Skeletal muscle tissue (tissue), 3 donors: ENCODE measurements at regions not wholly inside any gene's neighbourhood (a gene's known extent, or its start where the extent isn't known, plus 50 kb on each side); places are given as distances from the start of the nearest gene placed in this dataset.

Experiments used
- H3K27ac ChIP-seq: one replicate; pipeline ENCODE4 v1.7.0; 2013; ENCODE audit warnings: mild to moderate bottlenecking, low read depth, low read length, inconsistent platforms
- H3K27me3 ChIP-seq, 3 donors: one replicate each; pipeline ENCODE4 v1.7.0; 2013; ENCODE audit warnings: low read length in 3 of 3; ENCODE audit not compliant: control insufficient read depth in 3 of 3, insufficient read depth in 3 of 3
- H3K36me3 ChIP-seq, 3 donors: one replicate each; pipeline ENCODE4 v1.7.0; 2013; ENCODE audit warnings: low read length in 3 of 3; ENCODE audit not compliant: control insufficient read depth in 3 of 3, insufficient read depth in 3 of 3
- H3K4me1 ChIP-seq, 3 donors: one replicate each; pipeline ENCODE4 v1.7.0; 2013; ENCODE audit warnings: low read length in 3 of 3, mild to moderate bottlenecking in 3 of 3; ENCODE audit not compliant: control insufficient read depth in 3 of 3, insufficient read depth in 3 of 3
- H3K4me3 ChIP-seq, 3 donors: one replicate each; pipeline ENCODE4 v1.7.0; 2013; ENCODE audit warnings: low read length in 3 of 3
- H3K9ac ChIP-seq, 3 donors: one replicate each; pipeline ENCODE4 v1.7.0; 2013; ENCODE audit warnings: low read length in 3 of 3, mild to moderate bottlenecking in 3 of 3, moderate library complexity in 2 of 3, low read depth in 1 of 3
- H3K9me3 ChIP-seq, 3 donors: one replicate each; pipeline ENCODE4 v1.7.0; 2013; ENCODE audit warnings: low read length in 3 of 3; ENCODE audit not compliant: control insufficient read depth in 3 of 3
- donor health status: Osteomylitis.

GRCh38 chr6:11294228-11294627 lies 61.8 kb upstream of the NEDD9 start:
- Histone ChIP-seq H3K4me1 (no peaks in the 10 kb centered on the region), H3K9ac (no peak overlapping the region)

GRCh38 chr6:11292594-11293236 lies 60.2 kb upstream of the NEDD9 start:
- no peaks in the 10 kb centered on the region for H3K9me3 ChIP-seq
- H3K4me1 ChIP-seq, result no peaks in the 10 kb centered on the region
- no peak overlapping the region for H3K9ac ChIP-seq
- no peak overlapping the region for H3K4me3 ChIP-seq
- no peaks in the 10 kb centered on the region for H3K27me3 ChIP-seq
- H3K36me3 ChIP-seq, result no peaks in the 10 kb centered on the region
- no peak overlapping the region for H3K27ac ChIP-seq

More at GRCh38 chr6:11294228-11294627, 61.8 kb upstream of the NEDD9 start:
- Histone ChIP-seq H3K9me3 (no peaks in the 10 kb centered on the region), H3K4me3 (no peak overlapping the region), H3K27ac (no peak overlapping the region), H3K36me3 (no peaks in the 10 kb centered on the region), H3K27me3 (no peaks in the 10 kb centered on the region)

- H3K9me3 ChIP-seq, result no peaks in the 10 kb centered on the region
- no peak overlapping the region for H3K9ac ChIP-seq
- H3K36me3 ChIP-seq, result no peaks in the 10 kb centered on the region
- H3K4me1 ChIP-seq, result no peaks in the 10 kb centered on the region
- H3K27me3 ChIP-seq, result no peaks in the 10 kb centered on the region
- H3K4me3 ChIP-seq, result no peak overlapping the region
- H3K27ac ChIP-seq, result no peak overlapping the region
Measured at GRCh38 chr6:11292091-11292490, 59.6 kb upstream of the NEDD9 start.

- Histone ChIP-seq H3K9ac (no peak overlapping the region), H3K27ac (no peak overlapping the region), H3K4me3 (no peak overlapping the region), H3K27me3 (no peaks in the 10 kb centered on the region), H3K9me3 (no peaks in the 10 kb centered on the region), H3K36me3 (no peaks in the 10 kb centered on the region), H3K4me1 (no peaks in the 10 kb centered on the region)
Measured at GRCh38 chr6:11291582-11291981, 59.1 kb upstream of the NEDD9 start.

GRCh38 chr6:11290027-11290426 lies 57.6 kb upstream of the NEDD9 start:
- Histone ChIP-seq H3K27ac (no peak overlapping the region), H3K4me3 (no peak overlapping the region), H3K36me3 (no peaks in the 10 kb centered on the region), H3K9ac (no peak overlapping the region), H3K27me3 (no peaks in the 10 kb centered on the region), H3K4me1 (no peaks in the 10 kb centered on the region), H3K9me3 (no peaks in the 10 kb centered on the region)

GRCh38 chr6:11288065-11288464 lies 55.6 kb upstream of the NEDD9 start:
- Histone ChIP-seq H3K9me3 (no peaks in the 10 kb centered on the region), H3K4me1 (no peaks in the 10 kb centered on the region), H3K36me3 (no peaks in the 10 kb centered on the region), H3K4me3 (no peak overlapping the region), H3K9ac (no peak overlapping the region), H3K27me3 (no peaks in the 10 kb centered on the region), H3K27ac (no peak overlapping the region)

GRCh38 chr6:11284996-11285395 lies 52.5 kb upstream of the NEDD9 start:
- no peaks in the 10 kb centered on the region for H3K36me3 ChIP-seq
- no peaks in the 10 kb centered on the region for H3K4me1 ChIP-seq
- H3K27me3 ChIP-seq, result no peaks in the 10 kb centered on the region
- no peak overlapping the region for H3K4me3 ChIP-seq
- H3K9me3 ChIP-seq, result no peaks in the 10 kb centered on the region
- H3K9ac ChIP-seq, result no peak overlapping the region
- H3K27ac ChIP-seq, result no peak overlapping the region

GRCh38 chr6:11283629-11284028 lies 51.2 kb upstream of the NEDD9 start:
- Histone ChIP-seq H3K36me3 (no peaks in the 10 kb centered on the region), H3K9me3 (no peaks in the 10 kb centered on the region), H3K9ac (no peak overlapping the region), H3K4me3 (no peak overlapping the region), H3K27me3 (no peaks in the 10 kb centered on the region), H3K27ac (no peak overlapping the region), H3K4me1 (no peaks in the 10 kb centered on the region)

- no peak overlapping the region for H3K27ac ChIP-seq
- H3K36me3 ChIP-seq, result no peaks in the 10 kb centered on the region
- H3K4me3 ChIP-seq, result no peak overlapping the region
- peaks cover 0 to 2% (median 0%) of the 10 kb centered on the region in 3 donors for H3K4me1 ChIP-seq
- no peaks in the 10 kb centered on the region for H3K27me3 ChIP-seq
- H3K9ac ChIP-seq, result no peak overlapping the region
- no peaks in the 10 kb centered on the region for H3K9me3 ChIP-seq
Measured at GRCh38 chr6:11282875-11283274, 50.4 kb upstream of the NEDD9 start.
